Activated B cell treated with CpG ODN at 0.5 μM for 24 hours (primary cell): ENCODE measurements at regions not wholly inside any gene's neighbourhood (a gene's known extent, or its start where the extent isn't known, plus 50 kb on each side); places are given as distances from the start of the nearest gene placed in this dataset.

Experiments
- ATAC-seq: fragments of 200-7000 bp; cut with Tn5 transposase; one replicate; pipeline ENCODE4 v1.10.0; 2021; ENCODE audit warnings: low read depth, mild to moderate bottlenecking, moderate library complexity
- CTCF ChIA-PET: fragments of 350-600 bp; sonication (Branson Sonifier 250); formaldehyde crosslinking; loops from one replicate; lab custom pipeline; 2021; ENCODE audit warnings: antibody characterized with exemption; lab: Charles Lee
- POLR2A ChIA-PET: fragments of 350-600 bp; sonication (Branson Sonifier 250); formaldehyde crosslinking; loops from one replicate; lab custom pipeline; 2021; ENCODE audit warnings: antibody characterized with exemption; lab: Charles Lee
- DNase-seq: peaks from one replicate; pipeline ENCODE4 v3.0.0; 2022
- H3K27ac Mint-ChIP-seq: one replicate; pipeline ENCODE4 v1.8.0; 2020; ENCODE audit warnings: mixed read lengths
- H3K27me3 Mint-ChIP-seq: one replicate; pipeline ENCODE4 v1.8.0; 2021; ENCODE audit warnings: mixed read lengths
- H3K36me3 Mint-ChIP-seq: one replicate; pipeline ENCODE4 v1.8.0; 2021; ENCODE audit warnings: low read depth, mixed read lengths
- H3K4me1 Mint-ChIP-seq: one replicate; pipeline ENCODE4 v1.8.0; 2021; ENCODE audit warnings: mixed read lengths
- H3K4me3 Mint-ChIP-seq: one replicate; pipeline ENCODE4 v1.8.0; 2020; ENCODE audit warnings: mild to moderate bottlenecking, mixed read lengths
- H3K9me3 Mint-ChIP-seq: one replicate; pipeline ENCODE4 v1.8.0; 2020; ENCODE audit warnings: mixed read lengths
- intact Hi-C: fragments of 100-400 bp; cut with micrococcal nuclease; formaldehyde crosslinking; loops from one replicate; pipeline ENCODE4 v1.15.1; 2024
- TF ChIP-seq, protein P1 (sequence below): fragments of 200-600 bp; IDR thresholded peaks from one replicate; pipeline ENCODE4 v1.8.0; 2022; ENCODE audit warnings: antibody characterized with exemption, mild to moderate bottlenecking

DNA sequence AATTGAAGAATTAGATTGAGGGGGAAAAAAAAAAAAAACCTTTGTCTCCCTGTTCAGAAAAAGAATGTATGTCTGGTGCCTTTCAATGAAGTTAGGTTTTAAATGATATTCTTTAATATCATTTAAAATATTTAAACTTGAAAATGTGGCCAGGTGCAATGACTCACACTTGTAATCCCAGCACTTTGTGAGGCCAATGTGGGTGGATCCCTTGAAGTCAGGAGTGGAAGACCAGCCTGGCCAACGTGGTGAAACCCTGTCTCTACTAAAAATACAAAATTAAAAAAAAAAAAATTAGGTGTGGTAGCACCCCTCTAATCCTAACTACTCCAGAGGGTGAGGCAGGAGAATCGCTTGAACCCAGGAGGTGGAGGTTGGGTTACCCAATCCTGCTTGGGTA lies 111.1 kb upstream of the RASA1 start:
- H3K9me3 Mint-ChIP-seq = no peaks in the 10 kb centered on the region
- TF ChIP-seq, protein P1, sequence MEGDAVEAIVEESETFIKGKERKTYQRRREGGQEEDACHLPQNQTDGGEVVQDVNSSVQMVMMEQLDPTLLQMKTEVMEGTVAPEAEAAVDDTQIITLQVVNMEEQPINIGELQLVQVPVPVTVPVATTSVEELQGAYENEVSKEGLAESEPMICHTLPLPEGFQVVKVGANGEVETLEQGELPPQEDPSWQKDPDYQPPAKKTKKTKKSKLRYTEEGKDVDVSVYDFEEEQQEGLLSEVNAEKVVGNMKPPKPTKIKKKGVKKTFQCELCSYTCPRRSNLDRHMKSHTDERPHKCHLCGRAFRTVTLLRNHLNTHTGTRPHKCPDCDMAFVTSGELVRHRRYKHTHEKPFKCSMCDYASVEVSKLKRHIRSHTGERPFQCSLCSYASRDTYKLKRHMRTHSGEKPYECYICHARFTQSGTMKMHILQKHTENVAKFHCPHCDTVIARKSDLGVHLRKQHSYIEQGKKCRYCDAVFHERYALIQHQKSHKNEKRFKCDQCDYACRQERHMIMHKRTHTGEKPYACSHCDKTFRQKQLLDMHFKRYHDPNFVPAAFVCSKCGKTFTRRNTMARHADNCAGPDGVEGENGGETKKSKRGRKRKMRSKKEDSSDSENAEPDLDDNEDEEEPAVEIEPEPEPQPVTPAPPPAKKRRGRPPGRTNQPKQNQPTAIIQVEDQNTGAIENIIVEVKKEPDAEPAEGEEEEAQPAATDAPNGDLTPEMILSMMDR = no peak
- intact Hi-C loops = no loop called here
- ATAC-seq = no peak
- H3K27ac Mint-ChIP-seq = no peak overlapping the region
- no peaks in the 10 kb centered on the region for H3K27me3 Mint-ChIP-seq
- H3K4me3 Mint-ChIP-seq = no peak overlapping the region
- peaks cover 2% of the 10 kb centered on the region for H3K4me1 Mint-ChIP-seq
- H3K36me3 Mint-ChIP-seq = no peaks in the 10 kb centered on the region
- CTCF ChIA-PET = no interaction called here
- no peak for DNase-seq
- POLR2A ChIA-PET = no interaction called here

DNA sequence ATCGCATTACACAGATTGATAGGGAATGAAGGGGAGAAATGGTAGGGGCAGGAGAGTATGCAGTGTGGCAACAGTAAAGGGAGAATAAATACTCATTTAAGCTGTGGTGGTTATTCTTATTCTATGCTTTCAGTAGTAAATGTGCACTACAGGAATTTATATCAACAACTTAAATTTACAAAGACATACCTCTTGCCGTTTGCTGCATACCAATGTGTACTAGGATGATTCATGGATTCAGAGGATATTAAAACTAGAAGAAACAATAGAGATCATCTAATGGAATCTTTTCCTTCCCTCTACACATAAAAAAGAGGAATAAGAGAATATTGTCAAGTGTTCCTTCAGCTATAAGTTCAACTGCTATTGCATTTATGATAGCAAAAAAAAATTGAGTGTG lies 103.3 kb upstream of the RASA1 start:
- H3K4me3 Mint-ChIP-seq = no peak overlapping the region
- no peak overlapping the region for H3K27ac Mint-ChIP-seq
- DNase-seq = no peak
- H3K4me1 Mint-ChIP-seq = no peaks in the 10 kb centered on the region
- no peaks in the 10 kb centered on the region for H3K36me3 Mint-ChIP-seq
- ChIA-PET POLR2A (no interaction called here), CTCF (no interaction called here)
- no peaks in the 10 kb centered on the region for H3K27me3 Mint-ChIP-seq
- ATAC-seq = no peak
- intact Hi-C loops = no loop called here
- TF ChIP-seq, protein P1 = no peak
- H3K9me3 Mint-ChIP-seq = no peaks in the 10 kb centered on the region

DNA sequence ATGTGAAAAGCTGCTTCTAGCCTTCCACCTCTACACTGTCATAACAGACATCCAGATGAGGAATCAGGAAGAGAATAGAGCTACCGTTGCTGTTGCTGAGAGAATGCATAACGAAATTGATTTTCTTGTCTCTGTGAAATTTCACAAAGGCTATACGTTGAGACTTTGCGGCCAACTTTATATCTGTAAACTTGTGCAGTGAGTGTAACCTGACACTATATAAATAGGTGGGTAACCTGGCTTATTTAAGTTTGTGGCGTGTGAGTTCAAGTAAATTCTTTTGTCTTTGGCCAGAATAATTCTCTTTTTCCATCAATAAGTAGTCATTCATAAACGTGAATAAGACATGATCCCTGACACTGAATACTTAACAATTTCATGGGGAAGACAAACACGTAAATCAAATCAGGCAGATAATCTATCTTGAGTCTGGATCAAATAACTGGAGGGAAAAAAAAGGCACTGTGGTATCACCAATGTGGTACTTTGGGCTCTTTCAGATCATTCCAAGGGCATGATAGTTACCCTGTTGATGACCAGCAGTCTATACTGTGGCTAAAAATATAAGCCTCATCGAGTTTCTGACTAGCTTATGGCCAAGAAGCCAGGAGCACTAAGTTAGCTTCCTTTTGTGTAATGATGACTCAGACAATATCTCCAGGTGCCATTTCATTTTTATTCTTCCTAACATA lies 98.2 kb upstream of the RASA1 start:
- intact Hi-C loops = no loop called here
- no peak for ATAC-seq
- CTCF ChIA-PET = no interaction called here

DNA sequence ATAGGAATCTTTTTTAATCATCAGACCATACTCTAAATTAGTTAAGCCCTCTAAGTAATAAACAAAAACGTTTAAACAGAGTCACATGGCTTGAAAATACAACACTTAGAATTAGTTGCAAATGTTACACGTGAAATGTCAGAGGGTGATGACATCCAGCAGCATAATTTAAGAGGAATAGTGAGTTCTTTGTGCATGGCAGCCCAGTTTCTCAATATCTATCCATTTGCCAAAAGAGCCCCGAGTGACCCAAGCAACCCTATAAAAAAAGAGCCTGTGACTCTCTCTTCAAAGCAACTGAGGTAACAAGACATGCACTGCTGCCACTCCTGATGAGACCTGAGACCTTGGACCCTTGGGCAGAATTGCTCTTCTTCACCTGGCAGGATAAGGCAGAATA lies 96.9 kb upstream of the RASA1 start:
- H3K9me3 Mint-ChIP-seq = no peaks in the 10 kb centered on the region
- ATAC-seq (no peak), DNase-seq (no peak)
- no peaks in the 10 kb centered on the region for H3K36me3 Mint-ChIP-seq
- POLR2A ChIA-PET = no interaction called here
- H3K27me3 Mint-ChIP-seq = no peaks in the 10 kb centered on the region
- H3K4me1 Mint-ChIP-seq = no peaks in the 10 kb centered on the region
- intact Hi-C loops = no loop called here
- TF ChIP-seq, protein P1 = no peak
- no peak overlapping the region for H3K27ac Mint-ChIP-seq
- H3K4me3 Mint-ChIP-seq = no peak overlapping the region
- CTCF ChIA-PET = no interaction called here

More for the DNA sequence above, 98.2 kb upstream of the RASA1 start:
- no peaks in the 10 kb centered on the region for H3K27me3 Mint-ChIP-seq
- TF ChIP-seq, protein P1 = no peak
- no peak overlapping the region for H3K4me3 Mint-ChIP-seq
- POLR2A ChIA-PET = no interaction called here
- no peak overlapping the region for H3K27ac Mint-ChIP-seq
- no peaks in the 10 kb centered on the region for H3K36me3 Mint-ChIP-seq
- no peaks in the 10 kb centered on the region for H3K4me1 Mint-ChIP-seq
- no peaks in the 10 kb centered on the region for H3K9me3 Mint-ChIP-seq
- DNase-seq = no peak

DNA sequence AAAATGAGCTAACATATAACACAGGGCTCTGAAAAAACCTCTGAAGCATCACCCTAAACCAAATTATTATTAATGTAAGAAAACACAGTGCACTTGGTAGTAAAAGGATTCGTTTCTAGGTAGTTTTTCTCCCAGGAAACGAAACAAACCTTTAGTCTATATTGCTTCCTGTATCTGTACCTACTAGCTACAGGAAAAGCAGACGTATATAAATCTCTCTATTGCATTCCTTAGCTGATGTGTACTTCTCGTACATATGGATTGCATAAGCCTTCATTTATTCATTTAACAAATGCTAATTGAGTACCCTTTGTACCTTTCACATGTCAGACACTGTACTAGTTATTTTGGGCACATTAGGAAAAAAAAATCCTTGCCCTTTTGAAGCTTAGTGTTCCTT lies 85.0 kb upstream of the RASA1 start:
- ChIA-PET CTCF (no interaction called here), POLR2A (no interaction called here)
- peaks cover 4% of the 10 kb centered on the region for H3K4me1 Mint-ChIP-seq
- no peak overlapping the region for H3K4me3 Mint-ChIP-seq
- no peaks in the 10 kb centered on the region for H3K9me3 Mint-ChIP-seq
- intact Hi-C loops = no loop called here
- TF ChIP-seq, protein P1 = no peak
- DNase-seq = no peak
- no peaks in the 10 kb centered on the region for H3K36me3 Mint-ChIP-seq
- ATAC-seq = no peak
- no peak overlapping the region for H3K27ac Mint-ChIP-seq
- no peaks in the 10 kb centered on the region for H3K27me3 Mint-ChIP-seq
